Activated CD4-positive, alpha-beta T cell treated with anti-CD3 and anti-CD28 coated beads, Interleukin-2, amount 10 ng/mL, durations not matched to agents 7 days and 5 days (primary cell): ENCODE measurements at regions not wholly inside any gene's neighbourhood (a gene's known extent, or its start where the extent isn't known, plus 50 kb on each side); places are given as distances from the start of the nearest gene placed in this dataset.

Source experiments
- CTCF ChIA-PET: fragments of 350-600 bp; sonication (Branson Sonifier 250); formaldehyde crosslinking; loops from one replicate; lab custom pipeline; 2021; ENCODE audit warnings: antibody characterized with exemption; lab: Charles Lee
- POLR2A ChIA-PET: fragments of 350-600 bp; sonication (Branson Sonifier 250); formaldehyde crosslinking; loops from one replicate; lab custom pipeline; 2021; ENCODE audit warnings: antibody characterized with exemption; lab: Charles Lee
- DNase-seq: peaks from one replicate; pipeline ENCODE4 v3.0.0-alpha.2; 2020
- H3K27ac Mint-ChIP-seq: one replicate; pipeline ENCODE4 v1.8.0; 2021; ENCODE audit warnings: mild to moderate bottlenecking, moderate library complexity, mixed read lengths
- H3K27me3 Mint-ChIP-seq: one replicate; pipeline ENCODE4 v1.8.0; 2021; ENCODE audit warnings: mixed read lengths
- H3K36me3 Mint-ChIP-seq: one replicate; pipeline ENCODE4 v1.8.0; 2021; ENCODE audit warnings: low read depth, mixed read lengths
- H3K4me1 Mint-ChIP-seq: one replicate; pipeline ENCODE4 v1.8.0; 2021; ENCODE audit warnings: mixed read lengths
- H3K4me3 Mint-ChIP-seq: one replicate; pipeline ENCODE4 v1.8.0; 2021; ENCODE audit warnings: mild to moderate bottlenecking, moderate library complexity, mixed read lengths
- H3K9me3 Mint-ChIP-seq: one replicate; pipeline ENCODE4 v1.8.0; 2021; ENCODE audit warnings: mixed read lengths

DNA sequence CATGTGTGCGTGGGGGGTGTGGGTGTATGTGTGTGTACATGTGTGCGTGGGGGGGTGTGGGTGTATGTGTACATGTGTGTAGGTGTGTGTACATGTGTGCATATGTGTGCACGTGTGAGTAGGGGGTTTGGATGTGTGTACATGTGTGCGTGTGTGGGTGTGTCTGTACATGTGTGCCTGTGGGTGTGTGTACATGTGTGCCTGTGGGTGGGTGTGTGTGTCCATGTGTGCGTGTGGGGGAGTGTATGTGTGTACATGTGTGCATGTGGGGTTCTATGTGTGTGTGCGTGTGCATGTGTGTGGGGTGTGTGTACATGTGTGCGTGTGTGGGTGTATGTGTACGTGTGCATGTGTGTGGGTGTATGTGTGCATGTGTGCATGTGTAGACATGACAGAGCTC is 129.1 kb downstream of the C16orf95 start:
- H3K36me3 Mint-ChIP-seq: peaks cover 5% of the 10 kb centered on the region
- ChIA-PET CTCF (no interaction called here), POLR2A (no interaction called here)
- no peaks in the 10 kb centered on the region for H3K4me1 Mint-ChIP-seq
- no peak overlapping the region for H3K4me3 Mint-ChIP-seq
- H3K27ac Mint-ChIP-seq: no peak overlapping the region
- H3K9me3 Mint-ChIP-seq: peaks cover 15% of the 10 kb centered on the region
- no peaks in the 10 kb centered on the region for H3K27me3 Mint-ChIP-seq
- DNase-seq: no peak

DNA sequence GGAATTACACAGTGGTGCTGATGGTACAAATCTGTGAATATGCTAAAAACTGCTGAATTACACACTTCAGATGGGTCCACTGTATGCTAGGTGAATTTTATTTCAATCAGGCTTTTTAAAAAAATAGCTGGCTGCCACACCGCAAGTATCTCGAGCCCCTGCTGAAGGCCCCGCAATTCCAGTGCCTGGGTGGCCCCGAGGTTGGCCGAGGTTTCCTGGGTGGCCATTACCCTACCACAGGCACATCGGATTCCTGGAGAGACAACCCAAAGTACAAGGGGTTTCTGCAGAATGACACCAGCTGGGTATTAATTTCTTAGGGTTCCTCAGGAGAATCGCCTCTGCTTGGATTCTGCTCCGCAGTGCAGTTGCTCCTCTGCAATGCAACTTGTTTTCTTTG is 127.8 kb downstream of the C16orf95 start:
- Mint-ChIP-seq H3K36me3 (peaks cover 5% of the 10 kb centered on the region), H3K4me3 (no peak overlapping the region), H3K27ac (no peak overlapping the region), H3K4me1 (no peaks in the 10 kb centered on the region), H3K9me3 (peaks cover 15% of the 10 kb centered on the region), H3K27me3 (no peaks in the 10 kb centered on the region)
- ChIA-PET POLR2A (no interaction called here), CTCF (no interaction called here)
- no peak for DNase-seq

DNA sequence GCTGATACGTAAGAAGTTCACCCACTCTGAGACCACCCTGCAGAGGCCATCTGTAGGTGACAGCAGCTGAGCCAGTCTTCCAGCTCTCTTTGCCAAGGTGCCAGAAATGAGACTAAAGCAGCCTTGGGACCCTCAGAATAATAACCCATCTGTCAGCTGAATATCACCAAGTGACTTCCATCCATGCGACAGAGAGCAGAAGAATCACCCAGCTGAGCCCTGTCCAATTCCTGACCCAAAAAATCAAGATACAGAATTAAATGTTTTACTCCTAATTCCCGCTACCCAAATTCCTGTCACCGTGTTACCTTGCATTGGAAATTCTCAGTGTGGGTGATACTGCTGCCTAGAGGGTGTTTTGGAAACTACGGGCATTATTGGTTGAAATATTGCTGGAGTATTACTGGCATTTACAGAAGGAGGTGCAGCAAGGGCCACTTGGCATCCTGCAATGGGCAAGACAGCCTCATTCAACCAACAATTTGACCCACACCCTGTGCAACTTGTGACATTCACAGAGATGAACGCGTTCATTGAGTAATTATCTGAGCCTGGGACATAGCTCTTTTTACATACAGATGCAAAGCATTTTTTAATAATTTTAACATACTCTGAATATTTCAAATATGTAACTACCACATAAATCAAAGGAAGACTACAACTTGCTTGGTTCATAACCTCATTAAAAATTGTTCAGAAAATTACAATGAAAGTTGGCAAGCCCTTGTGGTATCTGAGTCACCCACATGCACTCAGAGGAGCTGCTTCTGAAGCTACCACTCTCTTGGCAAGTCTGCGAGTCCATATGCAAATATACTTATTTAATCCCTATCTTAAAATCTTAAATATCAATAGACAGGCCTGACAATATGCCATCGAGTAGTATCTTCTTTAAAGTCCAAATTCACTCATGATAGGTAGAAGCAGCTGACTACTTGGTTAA is 126.6 kb downstream of the C16orf95 start:
- no peak overlapping the region for H3K4me3 Mint-ChIP-seq
- CTCF ChIA-PET: interaction anchor here (1.4 kb wide), 1 partner anchor 13 kb away, joined by 4 read pairs; no protein-coding TSS in a partner anchor
- H3K27ac Mint-ChIP-seq: no peak overlapping the region

DNA sequence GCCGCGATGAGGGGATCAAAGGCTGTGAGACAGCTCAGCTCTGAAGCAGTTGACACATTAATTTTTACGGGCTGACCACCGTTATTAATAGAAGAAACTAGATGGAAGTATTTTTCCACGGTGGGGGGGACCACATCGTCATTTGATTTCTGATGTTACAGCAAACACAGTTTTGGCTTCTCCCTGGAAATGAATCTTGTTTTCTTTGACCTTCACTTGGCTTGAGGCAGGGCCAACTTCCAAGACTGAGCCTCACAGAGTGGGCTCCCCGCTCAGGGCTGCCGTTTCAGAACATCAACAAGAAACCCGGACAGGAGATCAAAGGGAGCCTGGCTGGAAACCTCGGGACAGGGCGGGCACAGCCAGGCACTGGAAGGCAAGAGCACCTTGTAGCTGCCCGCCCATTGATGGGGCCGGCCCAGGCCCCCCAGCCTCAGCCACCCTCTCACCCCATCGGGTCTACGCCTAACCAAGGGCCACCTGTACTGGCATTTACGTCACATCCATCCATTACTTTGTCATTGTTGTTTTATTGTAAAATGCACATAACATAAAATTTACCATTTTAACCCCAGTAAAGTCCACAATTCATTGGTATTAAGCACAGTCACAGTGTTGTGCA is 124.6 kb downstream of the C16orf95 start:
- H3K9me3 Mint-ChIP-seq: peaks cover 7% of the 10 kb centered on the region
- no peaks in the 10 kb centered on the region for H3K27me3 Mint-ChIP-seq
- no peak for DNase-seq
- CTCF ChIA-PET: no interaction called here
- no peaks in the 10 kb centered on the region for H3K4me1 Mint-ChIP-seq
- H3K27ac Mint-ChIP-seq: no peak overlapping the region
- H3K4me3 Mint-ChIP-seq: no peak overlapping the region
- POLR2A ChIA-PET: no interaction called here
- no peaks in the 10 kb centered on the region for H3K36me3 Mint-ChIP-seq

More for the DNA sequence above, 126.6 kb downstream of the C16orf95 start:
- DNase-seq: no peak
- Mint-ChIP-seq H3K27me3 (no peaks in the 10 kb centered on the region), H3K36me3 (peaks cover 5% of the 10 kb centered on the region), H3K9me3 (peaks cover 15% of the 10 kb centered on the region), H3K4me1 (no peaks in the 10 kb centered on the region)
- POLR2A ChIA-PET: no interaction called here

DNA sequence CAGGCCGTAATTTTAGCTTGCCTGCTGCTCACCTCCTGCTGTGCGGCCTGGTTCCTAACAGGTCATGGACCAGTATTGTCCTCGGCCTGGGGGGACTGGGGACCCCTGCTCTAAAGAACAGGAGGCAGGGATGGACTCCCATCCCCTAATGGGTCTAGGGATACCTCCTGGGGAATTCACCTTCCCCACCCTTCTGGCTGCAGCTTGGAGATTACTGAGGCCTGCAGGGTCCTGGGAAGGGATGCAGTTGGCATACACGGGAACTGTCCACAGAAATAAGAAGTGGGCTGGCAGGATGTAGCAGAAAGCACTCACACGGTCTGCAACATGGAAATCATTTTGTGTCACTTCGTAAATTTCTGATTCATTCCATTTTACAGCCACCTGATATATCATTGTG is 123.0 kb downstream of the C16orf95 start:
- no peaks in the 10 kb centered on the region for H3K9me3 Mint-ChIP-seq
- H3K36me3 Mint-ChIP-seq: no peaks in the 10 kb centered on the region
- H3K27ac Mint-ChIP-seq: no peak overlapping the region
- no peaks in the 10 kb centered on the region for H3K27me3 Mint-ChIP-seq
- DNase-seq: no peak
- H3K4me3 Mint-ChIP-seq: no peak overlapping the region
- no peaks in the 10 kb centered on the region for H3K4me1 Mint-ChIP-seq
- ChIA-PET POLR2A (no interaction called here), CTCF (no interaction called here)

DNA sequence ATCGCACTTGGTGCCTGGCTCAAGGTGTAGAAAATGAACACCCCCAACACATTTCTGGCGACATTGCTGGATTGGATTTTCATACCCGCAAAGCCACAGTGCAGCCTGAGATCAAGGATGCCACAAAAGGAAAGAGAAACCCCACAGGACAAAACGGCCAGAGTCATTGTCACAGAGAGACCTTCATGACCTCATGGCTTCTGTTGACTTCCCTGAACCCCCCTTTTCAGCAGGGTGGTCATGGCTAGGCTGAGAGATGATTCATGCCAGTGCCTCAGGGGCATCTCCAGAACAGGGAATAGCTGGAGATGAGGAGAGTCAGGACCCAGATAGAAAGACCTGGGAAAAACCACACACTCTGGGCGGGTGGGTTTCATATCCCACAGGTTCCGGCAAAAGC is 122.0 kb downstream of the C16orf95 start:
- no peak overlapping the region for H3K4me3 Mint-ChIP-seq
- CTCF ChIA-PET: no interaction called here
- H3K27me3 Mint-ChIP-seq: no peaks in the 10 kb centered on the region
- H3K27ac Mint-ChIP-seq: no peak overlapping the region
- no peaks in the 10 kb centered on the region for H3K36me3 Mint-ChIP-seq
- no peak for DNase-seq
- POLR2A ChIA-PET: no interaction called here
- no peaks in the 10 kb centered on the region for H3K4me1 Mint-ChIP-seq
- no peaks in the 10 kb centered on the region for H3K9me3 Mint-ChIP-seq

DNA sequence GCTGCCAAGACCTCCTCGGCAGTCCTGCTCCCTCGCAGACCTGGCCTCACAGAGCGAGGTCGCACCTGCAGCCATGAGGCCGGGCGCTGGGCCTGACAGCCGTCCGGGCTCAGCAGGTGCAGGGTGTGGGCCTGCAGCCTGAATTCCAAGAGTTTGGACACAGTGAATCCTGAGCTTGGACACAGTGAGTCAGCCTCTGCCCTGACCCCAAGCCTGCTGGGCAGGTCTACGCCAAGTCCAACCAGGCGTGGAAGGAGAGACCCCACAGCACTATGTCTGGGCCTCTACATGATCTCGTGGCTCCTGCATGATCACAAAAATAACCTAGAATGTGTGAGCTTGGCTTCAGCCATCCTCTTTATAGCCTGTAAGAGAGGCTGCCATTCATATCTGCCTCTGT is 121.0 kb downstream of the C16orf95 start:
- CTCF ChIA-PET: no interaction called here
- DNase-seq: no peak
- no peaks in the 10 kb centered on the region for H3K9me3 Mint-ChIP-seq
- POLR2A ChIA-PET: no interaction called here
- no peaks in the 10 kb centered on the region for H3K36me3 Mint-ChIP-seq
- no peak overlapping the region for H3K27ac Mint-ChIP-seq
- no peaks in the 10 kb centered on the region for H3K4me1 Mint-ChIP-seq
- no peaks in the 10 kb centered on the region for H3K27me3 Mint-ChIP-seq
- H3K4me3 Mint-ChIP-seq: no peak overlapping the region

DNA sequence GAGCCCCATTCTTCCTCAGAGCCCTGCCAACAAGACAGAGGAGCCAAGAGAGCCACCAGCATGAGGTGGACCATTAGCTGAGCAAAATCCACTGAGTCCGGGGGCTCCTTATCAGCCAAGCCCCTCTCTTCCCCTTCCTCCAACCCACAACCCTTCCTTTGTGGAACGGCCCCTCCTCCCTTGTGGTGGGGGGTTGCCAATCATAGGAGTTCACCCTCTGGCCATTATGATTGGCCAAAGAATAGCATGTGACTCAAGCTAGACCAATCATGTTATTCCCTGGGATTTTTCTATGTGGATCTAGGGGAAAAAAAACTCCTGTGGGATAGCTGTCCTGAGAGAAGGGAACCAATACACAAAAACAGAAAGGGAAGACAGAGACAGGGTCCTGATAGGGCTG is 120.5 kb downstream of the C16orf95 start:
- Mint-ChIP-seq H3K27ac (no peak overlapping the region), H3K27me3 (no peaks in the 10 kb centered on the region), H3K4me1 (no peaks in the 10 kb centered on the region), H3K36me3 (no peaks in the 10 kb centered on the region), H3K4me3 (no peak overlapping the region), H3K9me3 (no peaks in the 10 kb centered on the region)
- ChIA-PET CTCF (no interaction called here), POLR2A (no interaction called here)
- DNase-seq: no peak

DNA sequence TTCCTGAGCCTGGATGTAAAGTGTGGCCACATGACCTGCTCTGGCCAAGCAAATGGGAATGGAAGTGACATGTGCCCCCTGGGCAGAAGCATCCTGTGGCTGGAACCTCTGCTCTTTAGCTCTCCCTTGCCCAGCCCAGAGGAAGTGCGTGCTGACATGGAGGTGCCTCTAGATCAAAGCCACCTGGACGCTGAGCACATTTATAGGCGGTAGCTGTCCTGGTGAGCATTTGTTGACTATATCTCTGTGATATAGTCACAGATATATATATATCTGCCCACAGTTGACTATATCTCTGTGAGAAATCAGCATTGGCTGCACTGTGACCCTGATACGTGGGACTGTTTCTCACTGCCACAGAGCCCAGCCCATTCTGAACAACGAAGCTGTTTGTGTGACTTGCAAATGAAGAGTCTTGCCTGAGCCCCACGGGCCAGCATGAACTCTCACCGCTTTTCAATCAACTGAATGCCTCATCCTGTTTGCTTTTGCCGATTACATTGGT is 118.8 kb downstream of the C16orf95 start:
- H3K4me1 Mint-ChIP-seq: no peaks in the 10 kb centered on the region
- H3K9me3 Mint-ChIP-seq: no peaks in the 10 kb centered on the region
- CTCF ChIA-PET: interaction anchor here (0.6 kb wide), 1 partner anchor 53 kb away, joined by 5 read pairs; no protein-coding TSS in a partner anchor
- POLR2A ChIA-PET: no interaction called here
- H3K36me3 Mint-ChIP-seq: no peaks in the 10 kb centered on the region
- DNase-seq: no peak
- H3K4me3 Mint-ChIP-seq: no peak overlapping the region
- H3K27me3 Mint-ChIP-seq: peaks cover 2% of the 10 kb centered on the region
- no peak overlapping the region for H3K27ac Mint-ChIP-seq

DNA sequence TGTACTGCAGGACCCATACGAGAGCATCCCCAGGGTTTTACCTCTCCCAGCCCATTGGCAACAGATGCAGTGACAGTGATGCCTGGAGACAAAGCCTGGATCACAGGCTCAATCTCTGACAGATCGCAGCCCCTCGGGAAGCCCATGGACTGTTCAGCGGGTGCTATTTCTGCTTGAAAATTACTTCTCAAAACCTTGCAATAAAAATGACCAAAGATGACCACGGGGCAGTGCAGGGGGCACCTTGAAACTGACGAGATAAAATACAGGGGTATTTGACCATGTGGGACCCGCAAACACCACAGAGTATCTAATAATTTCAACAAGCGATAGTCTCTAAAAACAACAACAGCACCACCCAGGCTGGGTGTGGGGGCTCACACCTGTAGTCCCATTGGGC is 118.3 kb downstream of the C16orf95 start:
- H3K27me3 Mint-ChIP-seq: peaks cover 3% of the 10 kb centered on the region
- no peak overlapping the region for H3K27ac Mint-ChIP-seq
- H3K4me1 Mint-ChIP-seq: no peaks in the 10 kb centered on the region
- DNase-seq: no peak
- H3K36me3 Mint-ChIP-seq: no peaks in the 10 kb centered on the region
- no peaks in the 10 kb centered on the region for H3K9me3 Mint-ChIP-seq
- H3K4me3 Mint-ChIP-seq: no peak overlapping the region
- CTCF ChIA-PET: interaction anchor here (0.6 kb wide), 1 partner anchor 52 kb away, joined by 5 read pairs; no protein-coding TSS in a partner anchor
- POLR2A ChIA-PET: no interaction called here

DNA sequence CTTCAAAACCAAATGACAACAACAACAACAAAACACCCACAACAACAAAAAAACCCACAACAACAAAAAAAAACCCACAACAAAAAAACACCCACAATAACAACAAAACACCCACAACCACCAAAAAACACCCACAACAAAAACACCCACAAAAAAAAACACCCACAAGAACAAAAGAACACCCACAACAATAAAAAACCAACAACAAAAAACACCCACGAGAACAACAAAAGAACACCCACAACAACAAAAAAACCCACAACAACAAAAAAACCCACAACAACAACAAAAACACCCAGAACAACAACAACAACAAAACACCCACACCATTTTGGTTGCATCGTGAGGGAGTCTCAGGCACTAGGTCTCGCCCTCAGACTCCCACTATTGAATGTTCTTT is 117.8 kb downstream of the C16orf95 start:
- CTCF ChIA-PET: no interaction called here

DNA sequence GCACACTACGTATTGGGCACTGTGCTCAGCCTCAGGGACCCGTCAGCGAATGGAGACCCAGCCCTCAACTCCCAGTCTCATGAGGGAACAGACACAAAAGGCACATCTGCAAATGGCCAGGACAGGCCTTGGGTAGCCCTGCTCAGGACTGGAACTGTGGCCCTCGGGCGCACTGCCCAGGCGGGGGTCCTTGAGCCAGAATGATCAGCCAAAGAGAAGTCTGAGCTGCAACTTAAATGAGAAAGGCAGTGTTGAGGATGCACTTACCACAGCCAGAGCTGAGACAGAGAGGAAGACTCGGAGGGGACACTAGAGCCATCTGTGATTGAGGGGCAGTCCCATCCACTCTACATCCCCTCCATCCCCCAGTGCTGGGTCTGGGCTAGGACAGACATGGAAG is 117.3 kb downstream of the C16orf95 start:
- no peaks in the 10 kb centered on the region for H3K9me3 Mint-ChIP-seq
- ChIA-PET POLR2A (no interaction called here), CTCF (no interaction called here)
- peaks cover 6% of the 10 kb centered on the region for H3K27me3 Mint-ChIP-seq
- H3K4me1 Mint-ChIP-seq: no peaks in the 10 kb centered on the region
- H3K27ac Mint-ChIP-seq: no peak overlapping the region
- H3K36me3 Mint-ChIP-seq: no peaks in the 10 kb centered on the region
- no peak overlapping the region for H3K4me3 Mint-ChIP-seq
- no peak for DNase-seq

More for the DNA sequence above, 117.8 kb downstream of the C16orf95 start:
- H3K27ac Mint-ChIP-seq: no peak overlapping the region
- DNase-seq: no peak
- POLR2A ChIA-PET: no interaction called here
- no peaks in the 10 kb centered on the region for H3K9me3 Mint-ChIP-seq
- H3K4me1 Mint-ChIP-seq: no peaks in the 10 kb centered on the region
- peaks cover 3% of the 10 kb centered on the region for H3K27me3 Mint-ChIP-seq
- H3K4me3 Mint-ChIP-seq: no peak overlapping the region
- H3K36me3 Mint-ChIP-seq: no peaks in the 10 kb centered on the region

DNA sequence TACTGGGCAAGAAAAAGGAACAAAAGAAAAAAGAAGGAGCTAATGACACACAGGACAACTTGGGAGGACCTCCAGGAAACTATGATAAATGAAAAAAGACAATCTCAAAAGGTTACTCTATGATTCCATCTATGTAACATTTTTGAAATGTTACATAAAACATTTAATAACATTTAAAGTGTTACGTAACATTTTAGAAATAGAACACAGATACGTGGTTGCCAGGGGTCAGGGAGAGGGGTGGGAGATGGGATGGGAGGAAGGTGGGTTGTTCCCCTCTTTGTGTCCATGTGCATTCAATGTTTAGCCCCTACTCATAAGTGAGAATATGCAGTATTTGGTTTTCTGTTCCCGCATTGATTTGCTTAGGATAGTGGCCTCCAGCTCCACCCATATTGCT is 116.6 kb downstream of the C16orf95 start:
- no peak for DNase-seq
- ChIA-PET POLR2A (no interaction called here), CTCF (no interaction called here)
- Mint-ChIP-seq H3K27me3 (peaks cover 6% of the 10 kb centered on the region), H3K4me3 (no peak overlapping the region), H3K27ac (no peak overlapping the region), H3K4me1 (no peaks in the 10 kb centered on the region), H3K36me3 (no peaks in the 10 kb centered on the region), H3K9me3 (no peaks in the 10 kb centered on the region)
